ENCODE measurements at regions not wholly inside any gene's neighbourhood (a gene's known extent, or its start where the extent isn't known, plus 50 kb on each side); places are given as distances from the start of the nearest gene placed in this dataset.

DNA sequence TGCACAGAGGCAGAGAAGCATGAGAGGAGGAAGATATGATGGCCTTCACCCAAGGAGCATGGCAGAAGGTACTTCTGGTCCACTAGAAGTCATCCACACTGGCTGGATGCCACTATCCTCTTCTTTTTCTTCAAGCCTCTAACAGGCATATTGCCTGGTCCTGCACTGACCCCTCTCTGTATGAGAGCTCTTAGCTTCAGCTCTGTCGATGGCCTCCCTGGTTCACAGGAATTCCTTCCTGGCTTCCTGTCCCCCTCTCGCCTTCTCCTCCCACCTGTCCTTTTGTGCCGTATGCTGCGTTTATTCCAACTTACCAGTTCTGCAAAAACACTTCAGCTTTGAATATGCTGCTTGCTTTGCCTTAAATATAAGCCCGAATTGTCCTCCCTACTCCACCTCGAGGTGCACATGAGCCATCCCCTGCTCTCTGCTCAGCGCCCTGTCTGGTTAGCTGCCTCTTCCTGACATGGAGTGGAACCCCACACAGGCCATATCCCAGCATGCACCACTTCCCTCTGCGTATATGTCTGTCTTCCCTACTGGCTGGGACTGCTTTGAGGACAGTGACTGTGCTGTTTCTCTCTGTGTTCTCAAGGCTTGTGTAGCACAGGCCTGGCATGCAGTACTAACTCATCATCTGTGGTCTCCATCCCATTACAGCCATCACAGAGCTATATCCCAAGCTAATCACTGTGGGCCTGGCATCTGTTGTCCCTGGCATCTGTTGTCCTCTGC lies 474.9 kb downstream of the EIPR1 start:
- TF ChIP-seq, protein P1, sequence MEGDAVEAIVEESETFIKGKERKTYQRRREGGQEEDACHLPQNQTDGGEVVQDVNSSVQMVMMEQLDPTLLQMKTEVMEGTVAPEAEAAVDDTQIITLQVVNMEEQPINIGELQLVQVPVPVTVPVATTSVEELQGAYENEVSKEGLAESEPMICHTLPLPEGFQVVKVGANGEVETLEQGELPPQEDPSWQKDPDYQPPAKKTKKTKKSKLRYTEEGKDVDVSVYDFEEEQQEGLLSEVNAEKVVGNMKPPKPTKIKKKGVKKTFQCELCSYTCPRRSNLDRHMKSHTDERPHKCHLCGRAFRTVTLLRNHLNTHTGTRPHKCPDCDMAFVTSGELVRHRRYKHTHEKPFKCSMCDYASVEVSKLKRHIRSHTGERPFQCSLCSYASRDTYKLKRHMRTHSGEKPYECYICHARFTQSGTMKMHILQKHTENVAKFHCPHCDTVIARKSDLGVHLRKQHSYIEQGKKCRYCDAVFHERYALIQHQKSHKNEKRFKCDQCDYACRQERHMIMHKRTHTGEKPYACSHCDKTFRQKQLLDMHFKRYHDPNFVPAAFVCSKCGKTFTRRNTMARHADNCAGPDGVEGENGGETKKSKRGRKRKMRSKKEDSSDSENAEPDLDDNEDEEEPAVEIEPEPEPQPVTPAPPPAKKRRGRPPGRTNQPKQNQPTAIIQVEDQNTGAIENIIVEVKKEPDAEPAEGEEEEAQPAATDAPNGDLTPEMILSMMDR (IDR thresholded peaks at IDR 0.05 in 4 of 5, conservative IDR thresholded peaks at IDR 0.05 in 1 of 5), result no peak
- no peak for TF ChIP-seq POLR2A (IDR thresholded peaks at IDR 0.05)

Data from gastrocnemius medialis (tissue), 4 donors.